CD14-positive monocyte (primary cell): ENCODE measurements at regions not wholly inside any gene's neighbourhood (a gene's known extent, or its start where the extent isn't known, plus 50 kb on each side); places are given as distances from the start of the nearest gene placed in this dataset.

Experiments used
- DNase-seq, 3 donors: peaks; one replicate each; pipeline ENCODE4 v3.0.0-alpha.2; 2011 to 2022
- H2AFZ ChIP-seq: 2 replicates; pipeline ENCODE4 v1.6.0; 2012; ENCODE audit warnings: mild to moderate bottlenecking, low read depth, low read length, inconsistent platforms; ENCODE audit not compliant: insufficient read depth, poor library complexity, severe bottlenecking
- H3K27ac ChIP-seq, 2 donors: 1 replicate in 1 of 2; 2 replicates in 1 of 2; pipeline ENCODE4 v1.5.1; 2012 to 2013; ENCODE audit warnings: low read length in 2 of 2, control low read depth in 1 of 2, inconsistent platforms in 1 of 2, low read depth in 1 of 2, mild to moderate bottlenecking in 1 of 2
- H3K27me3 ChIP-seq, 2 donors: one replicate each; pipeline versions ENCODE4 v1.6.0 to v1.6.1; 2011 to 2013; ENCODE audit warnings: low read length in 2 of 2; ENCODE audit not compliant: control insufficient read depth in 2 of 2, insufficient read depth in 2 of 2
- H3K36me3 ChIP-seq, 2 donors: replicated peaks in 1 of 2; 1 replicate in 1 of 2; 2 replicates in 1 of 2; pipeline versions ENCODE4 v1.5.1 to v1.6.1; 2012 to 2013; ENCODE audit warnings: low read length in 2 of 2, control low read depth in 1 of 2, inconsistent platforms in 1 of 2, mild to moderate bottlenecking in 1 of 2; ENCODE audit not compliant: insufficient read depth in 2 of 2, control insufficient read depth in 1 of 2
- H3K4me1 ChIP-seq, 2 donors: 1 replicate in 1 of 2; 2 replicates in 1 of 2; pipeline versions ENCODE4 v1.5.1 to v1.6.1; 2012 to 2013; ENCODE audit warnings: low read length in 2 of 2, control low read depth in 1 of 2, inconsistent platforms in 1 of 2, mild to moderate bottlenecking in 1 of 2, moderate library complexity in 1 of 2; ENCODE audit not compliant: insufficient read depth in 2 of 2, control insufficient read depth in 1 of 2
- H3K4me2 ChIP-seq: replicated peaks from 2 replicates; pipeline ENCODE3; 2012; ENCODE audit warnings: low read length, moderate library complexity, mild to moderate bottlenecking; ENCODE audit not compliant: poor library complexity, severe bottlenecking; ENCODE audit errors: extremely low read depth
- H3K4me3 ChIP-seq, 3 experiments: fragments of 200-600 bp in 1 of 3; sonication (generic) in 1 of 3; replicated peaks in 1 of 3; 1 replicate in 2 of 3; 2 replicates in 1 of 3; pipeline ENCODE4 v1.5.1; 2011 to 2013; ENCODE audit warnings: low read length in 3 of 3, mild to moderate bottlenecking in 3 of 3, control low read depth in 2 of 3, low read depth in 2 of 3, inconsistent platforms in 1 of 3, moderate library complexity in 1 of 3
- H3K79me2 ChIP-seq: 2 replicates; pipeline ENCODE4 v1.6.0; 2012; ENCODE audit warnings: mild to moderate bottlenecking, control low read depth, inconsistent platforms, low read length, moderate library complexity; ENCODE audit not compliant: insufficient read depth
- H3K9ac ChIP-seq: 2 replicates; pipeline ENCODE4 v1.6.0; 2017; ENCODE audit warnings: low read length, mild to moderate bottlenecking; ENCODE audit not compliant: insufficient read depth, poor library complexity, severe bottlenecking
- H3K9me3 ChIP-seq, 2 donors: replicated peaks in 1 of 2; 1 replicate in 1 of 2; 2 replicates in 1 of 2; pipeline versions ENCODE4 v1.5.1 to v1.6.1; 2012 to 2013; ENCODE audit warnings: low read length in 2 of 2, control low read depth in 1 of 2; ENCODE audit not compliant: control insufficient read depth in 1 of 2, insufficient read depth in 1 of 2
- H4K20me1 ChIP-seq: 2 replicates; pipeline ENCODE4 v1.6.0; 2012; ENCODE audit warnings: mild to moderate bottlenecking, low read length, control low read depth, moderate library complexity; ENCODE audit not compliant: insufficient read depth
- H3K27ac Mint-ChIP-seq, 7 donors: one replicate each; pipeline ENCODE4 v1.8.0; 2020; ENCODE audit warnings: mild to moderate bottlenecking in 7 of 7, mixed read lengths in 7 of 7, moderate library complexity in 6 of 7, inconsistent platforms in 2 of 7
- H3K27me3 Mint-ChIP-seq, 3 donors: one replicate each; pipeline ENCODE4 v1.8.0; 2021 to 2022; ENCODE audit warnings: low read depth in 3 of 3, mild to moderate bottlenecking in 3 of 3, mixed read lengths in 3 of 3, moderate library complexity in 3 of 3, inconsistent platforms in 1 of 3
- H3K36me3 Mint-ChIP-seq, 2 donors: one replicate each; pipeline ENCODE4 v1.8.0; 2020; ENCODE audit warnings: mixed read lengths in 2 of 2, inconsistent platforms in 1 of 2, mild to moderate bottlenecking in 1 of 2
- H3K4me1 Mint-ChIP-seq: one replicate; pipeline ENCODE4 v1.8.0; 2020; ENCODE audit warnings: mild to moderate bottlenecking, mixed read lengths
- H3K4me3 Mint-ChIP-seq, 2 donors: one replicate each; pipeline ENCODE4 v1.8.0; 2020; ENCODE audit warnings: mild to moderate bottlenecking in 2 of 2, mixed read lengths in 2 of 2, moderate library complexity in 1 of 2
- H3K9me3 Mint-ChIP-seq, 7 donors: one replicate each; pipeline ENCODE4 v1.8.0; 2020 to 2022; ENCODE audit warnings: mixed read lengths in 7 of 7, mild to moderate bottlenecking in 6 of 7, moderate library complexity in 6 of 7, inconsistent platforms in 2 of 7
- WGBS: methylation state at CpG from one replicate; pipeline ENCODE4 v1.1.5; 2013; ENCODE audit warnings: missing lambda C conversion rate; ENCODE audit not compliant: insufficient coverage; 5-methylcytosine and 5-hydroxymethylcytosine counted together
- intact Hi-C, 2 donors: fragments of 100-400 bp; cut with micrococcal nuclease; formaldehyde crosslinking; loops; one replicate each; pipeline versions ENCODE4 v1.15.0 to v1.15.1; 2023
- TF ChIP-seq, protein P1 (sequence below): fragments of 200-600 bp; IDR thresholded peaks from one replicate; pipeline ENCODE4 v1.8.0; 2022; ENCODE audit warnings: antibody characterized with exemption, mild to moderate bottlenecking

DNA sequence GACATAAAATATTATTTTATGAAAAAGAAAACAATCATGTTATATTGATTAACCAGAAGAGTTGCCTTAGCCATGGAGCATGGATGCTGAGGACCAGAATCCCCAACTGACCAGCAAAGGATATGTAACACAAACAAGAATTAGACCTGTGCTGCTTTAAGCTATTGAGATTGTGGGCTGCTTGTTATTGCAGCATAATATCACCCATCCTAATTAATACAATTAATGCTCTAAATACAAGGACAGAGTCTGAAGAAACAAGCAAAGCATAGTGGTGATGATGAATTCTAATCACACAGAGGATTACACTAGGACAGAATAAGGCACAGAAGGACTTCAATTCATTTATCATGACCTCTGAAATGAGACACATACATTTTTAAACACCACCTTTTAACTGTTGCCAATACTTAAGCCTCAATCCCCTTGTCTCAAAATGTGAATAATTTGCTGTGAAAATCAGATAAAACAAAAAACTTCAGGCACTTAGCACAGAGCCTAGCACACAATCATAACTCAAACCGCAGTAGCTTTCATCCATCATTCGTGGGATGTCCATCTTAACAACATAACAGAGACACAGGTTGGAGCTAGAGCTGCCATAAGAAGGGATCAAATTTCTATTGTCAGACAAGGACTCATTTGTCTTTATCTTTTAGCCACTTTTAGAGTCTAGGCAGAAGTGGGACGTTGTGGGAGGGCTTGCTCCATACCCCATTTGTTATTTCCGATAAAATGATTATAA, 449.6 kb upstream of the DCN start:
- H3K4me2 ChIP-seq, result no peak overlapping the region
- H3K79me2 ChIP-seq, result no peaks in the 10 kb centered on the region
- TF ChIP-seq, protein P1, sequence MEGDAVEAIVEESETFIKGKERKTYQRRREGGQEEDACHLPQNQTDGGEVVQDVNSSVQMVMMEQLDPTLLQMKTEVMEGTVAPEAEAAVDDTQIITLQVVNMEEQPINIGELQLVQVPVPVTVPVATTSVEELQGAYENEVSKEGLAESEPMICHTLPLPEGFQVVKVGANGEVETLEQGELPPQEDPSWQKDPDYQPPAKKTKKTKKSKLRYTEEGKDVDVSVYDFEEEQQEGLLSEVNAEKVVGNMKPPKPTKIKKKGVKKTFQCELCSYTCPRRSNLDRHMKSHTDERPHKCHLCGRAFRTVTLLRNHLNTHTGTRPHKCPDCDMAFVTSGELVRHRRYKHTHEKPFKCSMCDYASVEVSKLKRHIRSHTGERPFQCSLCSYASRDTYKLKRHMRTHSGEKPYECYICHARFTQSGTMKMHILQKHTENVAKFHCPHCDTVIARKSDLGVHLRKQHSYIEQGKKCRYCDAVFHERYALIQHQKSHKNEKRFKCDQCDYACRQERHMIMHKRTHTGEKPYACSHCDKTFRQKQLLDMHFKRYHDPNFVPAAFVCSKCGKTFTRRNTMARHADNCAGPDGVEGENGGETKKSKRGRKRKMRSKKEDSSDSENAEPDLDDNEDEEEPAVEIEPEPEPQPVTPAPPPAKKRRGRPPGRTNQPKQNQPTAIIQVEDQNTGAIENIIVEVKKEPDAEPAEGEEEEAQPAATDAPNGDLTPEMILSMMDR, result no peak
- H3K4me3 ChIP-seq, result no peak overlapping the region
- intact Hi-C loops, result no loop called here
- peaks cover 11 to 21% of the 10 kb centered on the region in 2 donors for H3K9me3 ChIP-seq
- Mint-ChIP-seq H3K27me3 (peaks cover 0 to 1% (median 0%) of the 10 kb centered on the region in 3 donors), H3K4me1 (peaks cover 3% of the 10 kb centered on the region), H3K36me3 (no peaks in the 10 kb centered on the region), H3K4me3 (no peak overlapping the region), H3K9me3 (peaks cover 7 to 16% (median 11%) of the 10 kb centered on the region in 7 donors), H3K27ac (no peak overlapping the region)
- H3K27me3 ChIP-seq, result no peaks in the 10 kb centered on the region
- H3K4me1 ChIP-seq, result no peaks in the 10 kb centered on the region
- H4K20me1 ChIP-seq, result no peaks in the 10 kb centered on the region
- DNase-seq, result no peak
- H2AFZ ChIP-seq, result no peak overlapping the region
- H3K36me3 ChIP-seq, result no peaks in the 10 kb centered on the region
- 93% methylated on average over 2 of the region's 4 CpGs for WGBS
- no peak overlapping the region for H3K27ac ChIP-seq
- no peak overlapping the region for H3K9ac ChIP-seq

DNA sequence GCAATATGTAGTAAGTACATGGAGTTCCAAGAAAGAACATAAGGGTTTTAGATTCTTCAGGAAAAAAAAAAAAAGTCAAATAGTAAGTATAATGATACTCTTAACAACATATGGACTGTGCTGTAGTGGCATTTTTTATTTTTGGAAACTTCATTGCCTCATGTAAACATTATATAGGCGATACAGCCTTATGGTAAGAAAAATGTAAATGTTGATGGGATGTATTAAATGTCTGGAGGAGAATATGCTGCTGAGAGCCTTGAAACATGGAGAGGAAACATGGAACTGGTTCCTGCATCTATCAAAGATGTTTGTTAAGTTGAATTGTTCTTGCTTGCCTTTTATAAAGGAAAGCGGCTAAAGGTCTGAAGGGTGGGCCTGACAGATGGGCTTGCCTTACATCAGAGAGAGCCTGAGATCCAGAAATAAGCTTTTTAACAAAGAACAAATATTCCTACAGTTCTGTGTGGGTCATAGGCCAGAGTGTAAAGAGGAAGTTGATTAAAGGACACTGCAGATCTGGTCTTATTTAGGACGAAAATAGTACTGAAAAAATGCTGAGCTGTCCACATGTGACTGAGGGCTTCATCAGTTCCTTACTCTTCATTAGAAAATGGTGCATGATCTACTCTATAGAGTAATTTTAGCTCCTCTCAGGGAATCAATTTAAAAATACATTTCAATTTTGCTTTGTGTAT, 448.1 kb upstream of the DCN start:
- no peak overlapping the region for H2AFZ ChIP-seq
- DNase-seq, result no peak

More for the DNA sequence above, 448.1 kb upstream of the DCN start:
- Mint-ChIP-seq H3K27me3 (no peaks in the 10 kb centered on the region), H3K9me3 (peaks cover 10 to 17% (median 14%) of the 10 kb centered on the region in 7 donors), H3K4me1 (peaks cover 3% of the 10 kb centered on the region), H3K4me3 (no peak overlapping the region), H3K36me3 (no peaks in the 10 kb centered on the region), H3K27ac (no peak overlapping the region)
- H3K9ac ChIP-seq, result no peak overlapping the region
- intact Hi-C loops, result no loop called here
- no peaks in the 10 kb centered on the region for H3K36me3 ChIP-seq
- no CpG with 5 or more reads among the region's 3 CpGs for WGBS
- H3K4me2 ChIP-seq, result no peak overlapping the region
- peaks cover 17 to 24% of the 10 kb centered on the region in 2 donors for H3K9me3 ChIP-seq
- H3K27me3 ChIP-seq, result no peaks in the 10 kb centered on the region
- H3K4me3 ChIP-seq, result no peak overlapping the region
- H3K79me2 ChIP-seq, result no peaks in the 10 kb centered on the region
- H4K20me1 ChIP-seq, result no peaks in the 10 kb centered on the region
- no peak overlapping the region for H3K27ac ChIP-seq
- H3K4me1 ChIP-seq, result no peaks in the 10 kb centered on the region
- TF ChIP-seq, protein P1, result no peak
